Endothelial cell of umbilical vein (primary cell): ENCODE measurements at regions not wholly inside any gene's neighbourhood (a gene's known extent, or its start where the extent isn't known, plus 50 kb on each side); places are given as distances from the start of the nearest gene placed in this dataset.

ENCODE experiments used
- EZH2 ChIP-seq: IDR thresholded peaks from 2 replicates; pipeline ENCODE4 v1.6.1; 2012; ENCODE audit warnings: borderline replicate concordance, low read depth, mild to moderate bottlenecking, moderate library complexity, low read length, inconsistent platforms; ENCODE audit not compliant: severe bottlenecking
- POLR2A ChIP-seq: IDR thresholded peaks from 2 replicates; pipeline ENCODE4 v1.6.1; 2012; ENCODE audit warnings: low read depth, mild to moderate bottlenecking, control low read depth, low read length
- TF ChIP-seq, protein P1 (sequence below), 2 donors: IDR thresholded peaks; 1 replicate in 1 of 2; 2 replicates in 1 of 2; pipeline ENCODE4 v1.5.1; 2011; ENCODE audit warnings: low read length in 2 of 2, mild to moderate bottlenecking in 2 of 2, moderate library complexity in 2 of 2, control low read depth in 1 of 2, inconsistent platforms in 1 of 2, low read depth in 1 of 2; ENCODE audit not compliant: insufficient read depth in 1 of 2; ENCODE audit errors: extremely low read depth in 1 of 2

DNA sequence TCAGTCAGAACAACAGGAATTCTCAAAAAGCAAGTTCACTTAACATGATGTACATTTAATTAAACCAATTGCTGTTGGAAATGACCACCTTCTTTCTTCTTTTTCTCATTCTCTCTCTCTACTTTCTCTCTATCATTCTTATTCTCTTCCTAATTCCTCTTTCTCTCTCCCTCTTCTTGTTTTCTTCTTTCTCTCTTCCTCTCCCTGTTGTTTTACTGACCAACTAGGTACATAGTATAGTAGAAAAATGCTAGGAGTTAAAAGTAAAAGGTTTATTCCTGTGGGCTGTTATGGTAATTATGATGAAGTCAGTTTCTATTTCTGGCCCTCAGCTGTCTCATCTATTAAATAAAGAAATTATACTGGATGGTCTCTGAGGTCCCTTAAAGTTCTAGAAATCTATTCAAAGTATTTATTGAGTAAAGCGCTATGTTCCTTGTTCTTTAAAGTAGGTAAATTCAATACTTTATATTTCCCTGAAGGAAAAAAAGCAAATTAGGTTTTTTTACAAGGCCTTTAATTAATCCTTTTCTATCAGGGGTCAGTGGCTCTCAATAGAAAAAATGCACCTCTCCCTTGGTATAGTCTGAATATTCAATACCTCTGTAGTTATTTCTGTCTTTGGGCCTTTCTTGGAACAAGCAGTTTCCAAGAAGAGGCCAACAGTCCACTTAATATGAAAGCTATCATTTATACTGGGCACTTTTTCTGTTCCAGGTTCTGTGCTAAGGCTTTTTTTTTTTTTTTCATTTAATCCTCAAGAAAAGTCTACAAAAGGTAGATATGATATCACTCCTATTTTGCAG lies 102.3 kb upstream of the SLC30A5 start:
- TF ChIP-seq, protein P1, sequence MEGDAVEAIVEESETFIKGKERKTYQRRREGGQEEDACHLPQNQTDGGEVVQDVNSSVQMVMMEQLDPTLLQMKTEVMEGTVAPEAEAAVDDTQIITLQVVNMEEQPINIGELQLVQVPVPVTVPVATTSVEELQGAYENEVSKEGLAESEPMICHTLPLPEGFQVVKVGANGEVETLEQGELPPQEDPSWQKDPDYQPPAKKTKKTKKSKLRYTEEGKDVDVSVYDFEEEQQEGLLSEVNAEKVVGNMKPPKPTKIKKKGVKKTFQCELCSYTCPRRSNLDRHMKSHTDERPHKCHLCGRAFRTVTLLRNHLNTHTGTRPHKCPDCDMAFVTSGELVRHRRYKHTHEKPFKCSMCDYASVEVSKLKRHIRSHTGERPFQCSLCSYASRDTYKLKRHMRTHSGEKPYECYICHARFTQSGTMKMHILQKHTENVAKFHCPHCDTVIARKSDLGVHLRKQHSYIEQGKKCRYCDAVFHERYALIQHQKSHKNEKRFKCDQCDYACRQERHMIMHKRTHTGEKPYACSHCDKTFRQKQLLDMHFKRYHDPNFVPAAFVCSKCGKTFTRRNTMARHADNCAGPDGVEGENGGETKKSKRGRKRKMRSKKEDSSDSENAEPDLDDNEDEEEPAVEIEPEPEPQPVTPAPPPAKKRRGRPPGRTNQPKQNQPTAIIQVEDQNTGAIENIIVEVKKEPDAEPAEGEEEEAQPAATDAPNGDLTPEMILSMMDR (IDR thresholded peaks at IDR 0.05; ENCODE audit: extremely low read depth in 1 of 2, insufficient read depth in 1 of 2, low read depth in 1 of 2, low read length in 2 of 2) = no peak
- no peak for TF ChIP-seq POLR2A
- TF ChIP-seq EZH2 = no peak
